SK-N-SH (cell line): ENCODE measurements at regions not wholly inside any gene's neighbourhood (a gene's known extent, or its start where the extent isn't known, plus 50 kb on each side); places are given as distances from the start of the nearest gene placed in this dataset.

Source experiments
- CTCF ChIA-PET: fragments of 300-600, 350-600 bp; formaldehyde crosslinking; extraction: SDS; loops from one replicate; lab custom pipeline; 2021; lab: Yijun Ruan, JAX
- POLR2A ChIA-PET: fragments of 350-600 bp; sonication (Branson Sonifier 250); formaldehyde crosslinking; extraction: SDS; loops from one replicate; lab custom pipeline; 2020; ENCODE audit warnings: antibody characterized with exemption, inconsistent platforms; lab: Yijun Ruan, JAX
- DNase-seq: peaks from one replicate; pipeline ENCODE4 v3.0.0; 2012
- H2AFZ ChIP-seq: fragments of 200-600 bp; sonication (generic); 2 replicates; pipeline ENCODE4 v1.8.1; 2016; ENCODE audit warnings: antibody characterized with exemption, mild to moderate bottlenecking, low read depth
- H3F3A ChIP-seq: fragments of 200-600 bp; sonication (generic); replicated peaks from 2 replicates; pipeline ENCODE3; 2016; ENCODE audit warnings: antibody characterized with exemption, mild to moderate bottlenecking; ENCODE audit not compliant: insufficient read depth
- H3K27ac ChIP-seq, 2 experiments: fragments of 200-500 bp in 1 of 2; fragments of 200-600 bp in 1 of 2; sonication (Bioruptor generic) in 1 of 2; sonication (generic), shearing (Covaris generic) in 1 of 2; 2 replicates each; pipeline versions ENCODE4 v1.5.1 to v1.6.1; 2014 to 2016; ENCODE audit warnings: low read depth in 2 of 2, inconsistent platforms in 1 of 2, low read length in 1 of 2, mild to moderate bottlenecking in 1 of 2, mixed read lengths in 1 of 2
- H3K27me3 ChIP-seq: fragments of 200-600 bp; sonication (generic), shearing (Covaris generic); 2 replicates; pipeline ENCODE4 v1.6.1; 2016; ENCODE audit warnings: mixed run types; ENCODE audit not compliant: insufficient read depth
- H3K36me3 ChIP-seq, 2 experiments: fragments of 200-500 bp in 1 of 2; fragments of 200-600 bp in 1 of 2; sonication (Bioruptor generic) in 1 of 2; sonication (generic) in 1 of 2; replicated peaks in 1 of 2; 2 replicates each; pipeline versions ENCODE3 to v1.5.1; 2014 to 2016; ENCODE audit warnings: low read length in 1 of 2, mild to moderate bottlenecking in 1 of 2; ENCODE audit not compliant: insufficient read depth in 2 of 2, control insufficient read depth in 1 of 2
- H3K4me1 ChIP-seq, 2 experiments: fragments of 200-500 bp in 1 of 2; fragments of 200-600 bp in 1 of 2; sonication (Bioruptor generic) in 1 of 2; sonication (generic), shearing (Covaris generic) in 1 of 2; 2 replicates each; pipeline versions ENCODE4 v1.5.1 to v1.6.1; 2014 to 2016; ENCODE audit warnings: low read depth in 1 of 2, low read length in 1 of 2, mixed run types in 1 of 2; ENCODE audit not compliant: insufficient read depth in 2 of 2, control insufficient read depth in 1 of 2
- H3K4me2 ChIP-seq: fragments of 200-600 bp; sonication (generic), shearing (Covaris generic); 2 replicates; pipeline ENCODE4 v1.6.1; 2017; ENCODE audit warnings: mixed run types
- H3K4me3 ChIP-seq, 2 experiments: fragments of 200-500 bp in 1 of 2; fragments of 200-600 bp in 1 of 2; sonication (Bioruptor generic) in 1 of 2; sonication (generic), shearing (Covaris generic) in 1 of 2; 2 replicates each; pipeline versions ENCODE4 v1.5.1 to v1.8.1; 2014 to 2016; ENCODE audit warnings: low read depth in 2 of 2, inconsistent platforms in 1 of 2, low read length in 1 of 2, mild to moderate bottlenecking in 1 of 2, mixed read lengths in 1 of 2, moderate library complexity in 1 of 2
- H3K79me2 ChIP-seq: fragments of 200-600 bp; sonication (generic); 2 replicates; pipeline ENCODE4 v1.8.1; 2017; ENCODE audit warnings: mild to moderate bottlenecking; ENCODE audit not compliant: insufficient read depth
- H3K9ac ChIP-seq: fragments of 200-600 bp; sonication (generic); 2 replicates; pipeline ENCODE4 v1.6.1; 2017; ENCODE audit warnings: mixed run types
- H3K9me2 ChIP-seq: fragments of 200-600 bp; sonication (generic); 2 replicates; pipeline ENCODE4 v1.6.1; 2017; ENCODE audit warnings: mixed run types
- H3K9me3 ChIP-seq: fragments of 200-600 bp; sonication (generic); 2 replicates; pipeline ENCODE4 v1.6.1; 2017; ENCODE audit warnings: mixed run types, mild to moderate bottlenecking, moderate library complexity
- H4K20me1 ChIP-seq: fragments of 200-600 bp; sonication (generic); 2 replicates; pipeline ENCODE4 v1.6.1; 2017; ENCODE audit warnings: mild to moderate bottlenecking, mixed run types; ENCODE audit not compliant: insufficient read depth
- FOSL2 ChIP-seq: IDR thresholded peaks from 2 replicates; pipeline ENCODE4 v1.4.0; 2012; ENCODE audit warnings: low read depth, mild to moderate bottlenecking, moderate library complexity, borderline replicate concordance
- FOXJ3 ChIP-seq: sonication (generic); formaldehyde crosslinking; IDR thresholded peaks from 2 replicates; pipeline ENCODE4 v1.5.1; 2020; ENCODE audit warnings: mild to moderate bottlenecking, missing genetic modification reagents
- FOXM1 ChIP-seq: IDR thresholded peaks from 2 replicates; pipeline ENCODE4 v1.4.0; 2012; ENCODE audit warnings: low read depth, mild to moderate bottlenecking
- GABPA ChIP-seq: IDR thresholded peaks from 2 replicates; pipeline ENCODE4 v1.4.0; 2012; ENCODE audit warnings: low read depth, mild to moderate bottlenecking
- GATA2 ChIP-seq: sonication (generic); formaldehyde crosslinking; IDR thresholded peaks from 2 replicates; pipeline ENCODE4 v1.5.0; 2020; ENCODE audit warnings: mild to moderate bottlenecking, missing genetic modification reagents
- NRF1 ChIP-seq: IDR thresholded peaks from 2 replicates; pipeline ENCODE4 v1.6.1; 2012; ENCODE audit warnings: low read depth, mild to moderate bottlenecking, low read length
- POLR2AphosphoS5 ChIP-seq: IDR thresholded peaks from 2 replicates; pipeline ENCODE4 v1.6.1; 2012; ENCODE audit warnings: low read depth, low read length
- RAD21 ChIP-seq: IDR thresholded peaks from 2 replicates; pipeline ENCODE4 v1.6.1; 2012; ENCODE audit warnings: mild to moderate bottlenecking, low read length
- RCOR1 ChIP-seq: fragments of 150-350 bp; IDR thresholded peaks from 2 replicates; pipeline ENCODE4 v1.6.1; 2017; ENCODE audit warnings: antibody characterized with exemption, low read length
- RFX5 ChIP-seq: IDR thresholded peaks from 2 replicates; pipeline ENCODE4 v1.6.1; 2012; ENCODE audit warnings: mild to moderate bottlenecking, improper control_type of control experiment, low read length
- TAF1 ChIP-seq: IDR thresholded peaks from 2 replicates; pipeline ENCODE4 v1.6.1; 2012; ENCODE audit warnings: low read depth, mild to moderate bottlenecking, low read length, moderate library complexity, borderline replicate concordance
- WGBS: methylation state at CpG from one replicate; pipeline ENCODE4 v1.1.6; 2017; ENCODE audit warnings: low lambda C conversion rate; 5-methylcytosine and 5-hydroxymethylcytosine counted together
- TF ChIP-seq, protein P1 (sequence below): fragments of 200-600 bp; sonication (generic); IDR thresholded peaks from 2 replicates; pipeline ENCODE4 v1.6.1; 2017; ENCODE audit warnings: antibody characterized with exemption, mild to moderate bottlenecking, moderate library complexity
- TF ChIP-seq, protein P2 (sequence below): IDR thresholded peaks from 2 replicates; pipeline ENCODE4; 2012
- TF ChIP-seq, protein P3 (sequence below): IDR thresholded peaks from 2 replicates; pipeline ENCODE4 v1.4.0; 2012; ENCODE audit warnings: low read depth, borderline replicate concordance

DNA sequence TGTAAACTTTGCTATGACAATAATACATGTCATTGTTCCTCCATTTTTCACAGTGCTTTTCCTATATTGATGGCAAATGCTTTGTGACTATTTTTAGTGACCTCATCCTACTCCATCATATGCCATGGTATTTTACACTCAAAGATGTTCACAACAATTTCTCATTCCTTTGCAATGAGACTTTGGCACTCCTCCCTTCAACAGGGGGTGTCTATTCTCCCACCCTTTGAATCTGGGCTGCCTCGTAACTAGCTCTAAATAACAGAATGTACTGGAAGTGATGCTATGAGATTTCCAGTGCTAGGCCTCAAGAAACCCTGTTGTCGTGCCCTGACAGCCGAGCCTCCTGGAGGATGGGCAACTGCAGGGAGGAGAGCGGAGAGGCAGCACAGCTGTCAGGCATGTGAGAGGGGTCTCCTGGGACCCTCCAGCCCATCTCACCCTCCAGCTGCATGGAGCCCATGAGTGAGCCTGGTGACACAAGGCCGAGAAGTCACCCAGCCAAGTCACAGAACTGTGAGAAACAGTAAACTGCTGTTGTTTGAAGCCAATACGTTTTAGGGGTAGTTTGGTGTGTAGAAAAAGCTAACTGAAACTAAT lies 103.1 kb upstream of the APCDD1 start (continued):
- TF ChIP-seq, protein P1, sequence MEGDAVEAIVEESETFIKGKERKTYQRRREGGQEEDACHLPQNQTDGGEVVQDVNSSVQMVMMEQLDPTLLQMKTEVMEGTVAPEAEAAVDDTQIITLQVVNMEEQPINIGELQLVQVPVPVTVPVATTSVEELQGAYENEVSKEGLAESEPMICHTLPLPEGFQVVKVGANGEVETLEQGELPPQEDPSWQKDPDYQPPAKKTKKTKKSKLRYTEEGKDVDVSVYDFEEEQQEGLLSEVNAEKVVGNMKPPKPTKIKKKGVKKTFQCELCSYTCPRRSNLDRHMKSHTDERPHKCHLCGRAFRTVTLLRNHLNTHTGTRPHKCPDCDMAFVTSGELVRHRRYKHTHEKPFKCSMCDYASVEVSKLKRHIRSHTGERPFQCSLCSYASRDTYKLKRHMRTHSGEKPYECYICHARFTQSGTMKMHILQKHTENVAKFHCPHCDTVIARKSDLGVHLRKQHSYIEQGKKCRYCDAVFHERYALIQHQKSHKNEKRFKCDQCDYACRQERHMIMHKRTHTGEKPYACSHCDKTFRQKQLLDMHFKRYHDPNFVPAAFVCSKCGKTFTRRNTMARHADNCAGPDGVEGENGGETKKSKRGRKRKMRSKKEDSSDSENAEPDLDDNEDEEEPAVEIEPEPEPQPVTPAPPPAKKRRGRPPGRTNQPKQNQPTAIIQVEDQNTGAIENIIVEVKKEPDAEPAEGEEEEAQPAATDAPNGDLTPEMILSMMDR = no peak

DNA sequence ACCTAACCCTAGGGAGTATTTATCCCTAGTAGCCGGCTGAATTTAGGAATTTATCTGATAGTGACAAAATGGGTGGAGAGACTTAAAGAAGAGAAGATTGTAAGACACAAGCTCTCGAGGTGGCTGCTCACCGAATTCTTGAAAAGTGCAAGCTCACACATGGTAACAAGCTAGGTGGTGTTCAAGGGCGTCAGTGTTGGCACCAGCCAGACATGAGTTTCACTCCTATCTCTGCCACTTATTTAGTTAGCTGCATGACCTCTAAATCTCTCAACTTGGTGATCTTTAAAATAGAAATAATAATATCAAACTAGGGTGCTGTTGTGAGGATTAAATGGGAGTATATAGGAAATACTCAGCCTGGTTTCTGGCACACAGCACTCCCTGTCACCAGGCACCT lies 102.6 kb upstream of the APCDD1 start:
- Histone ChIP-seq H3K4me3 (no peak overlapping the region), H3K36me3 (no peaks in the 10 kb centered on the region), H3K27me3 (no peaks in the 10 kb centered on the region), H2AFZ (no peak overlapping the region), H4K20me1 (no peaks in the 10 kb centered on the region), H3K9me2 (no peaks in the 10 kb centered on the region), H3K4me1 (peaks cover 0 to 4% of the 10 kb centered on the region in 2 experiments; a peak in 2 of 4 replicates), H3K9ac (no peak overlapping the region), H3K27ac (no peak overlapping the region), H3K79me2 (no peaks in the 10 kb centered on the region), H3K4me2 (no peak overlapping the region), H3K9me3 (no peaks in the 10 kb centered on the region), H3F3A (no peaks in the 10 kb centered on the region)
- no peak for DNase-seq
- CTCF ChIA-PET = interaction anchor here (3.2 kb wide), 1 partner anchor 166 kb away, joined by 9 read pairs; no protein-coding TSS in a partner anchor
- TF ChIP-seq GATA2 (CRISPR knock-in tag) (no peak), TAF1 (no peak), RCOR1 (no peak), FOXM1 (no peak), GABPA (no peak), FOXJ3 (CRISPR knock-in tag) (no peak), POLR2AphosphoS5 (no peak)
- TF ChIP-seq, protein P2, sequence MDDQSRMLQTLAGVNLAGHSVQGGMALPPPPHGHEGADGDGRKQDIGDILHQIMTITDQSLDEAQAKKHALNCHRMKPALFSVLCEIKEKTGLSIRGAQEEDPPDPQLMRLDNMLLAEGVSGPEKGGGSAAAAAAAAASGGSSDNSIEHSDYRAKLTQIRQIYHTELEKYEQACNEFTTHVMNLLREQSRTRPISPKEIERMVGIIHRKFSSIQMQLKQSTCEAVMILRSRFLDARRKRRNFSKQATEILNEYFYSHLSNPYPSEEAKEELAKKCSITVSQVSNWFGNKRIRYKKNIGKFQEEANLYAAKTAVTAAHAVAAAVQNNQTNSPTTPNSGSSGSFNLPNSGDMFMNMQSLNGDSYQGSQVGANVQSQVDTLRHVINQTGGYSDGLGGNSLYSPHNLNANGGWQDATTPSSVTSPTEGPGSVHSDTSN = no peak
- TF ChIP-seq, protein P3, sequence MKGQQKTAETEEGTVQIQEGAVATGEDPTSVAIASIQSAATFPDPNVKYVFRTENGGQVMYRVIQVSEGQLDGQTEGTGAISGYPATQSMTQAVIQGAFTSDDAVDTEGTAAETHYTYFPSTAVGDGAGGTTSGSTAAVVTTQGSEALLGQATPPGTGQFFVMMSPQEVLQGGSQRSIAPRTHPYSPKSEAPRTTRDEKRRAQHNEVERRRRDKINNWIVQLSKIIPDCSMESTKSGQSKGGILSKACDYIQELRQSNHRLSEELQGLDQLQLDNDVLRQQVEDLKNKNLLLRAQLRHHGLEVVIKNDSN = no peak
- WGBS = 45% methylated on average over 4 of the region's 4 CpGs
- POLR2A ChIA-PET = no interaction called here

DNA sequence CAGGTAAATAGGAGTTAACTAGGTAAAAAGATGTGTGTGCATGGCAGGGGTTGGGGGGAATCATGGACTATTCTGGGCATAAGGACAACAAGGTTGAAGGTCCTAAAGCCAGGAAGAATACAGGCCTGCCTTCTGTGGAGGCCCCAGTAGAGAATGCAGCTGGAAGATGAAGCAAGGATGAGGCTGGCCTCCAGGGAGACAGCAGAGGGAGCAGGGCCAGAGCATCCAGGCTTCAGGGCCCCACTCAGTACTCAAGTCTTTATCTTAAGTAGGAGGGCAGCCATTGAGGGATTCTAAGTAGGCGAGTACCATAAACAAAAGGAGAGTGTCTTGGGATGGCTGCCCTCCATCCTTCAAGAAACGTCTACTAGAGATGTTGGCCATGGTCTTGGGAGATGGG lies 101.8 kb upstream of the APCDD1 start:
- no peaks in the 10 kb centered on the region for H3K27me3 ChIP-seq
- H3K4me2 ChIP-seq = no peak overlapping the region
- POLR2A ChIA-PET = no interaction called here
- H3K36me3 ChIP-seq = no peaks in the 10 kb centered on the region
- CTCF ChIA-PET = interaction anchor here (3.2 kb wide), 1 partner anchor 165 kb away, joined by 9 read pairs; no protein-coding TSS in a partner anchor
- H3F3A ChIP-seq = no peaks in the 10 kb centered on the region
- no peaks in the 10 kb centered on the region for H3K9me2 ChIP-seq
- WGBS = 13% methylated on average over 2 of the region's 2 CpGs
- H3K27ac ChIP-seq = no peak overlapping the region
- no peak overlapping the region for H3K9ac ChIP-seq
- no peaks in the 10 kb centered on the region for H3K9me3 ChIP-seq
- H3K4me1 ChIP-seq = peaks cover 0 to 4% of the 10 kb centered on the region in 2 experiments; a peak in 2 of 4 replicates
- H3K4me3 ChIP-seq = no peak overlapping the region
- H3K79me2 ChIP-seq = no peaks in the 10 kb centered on the region
- H4K20me1 ChIP-seq = no peaks in the 10 kb centered on the region
- H2AFZ ChIP-seq = no peak overlapping the region
- no peak for TF ChIP-seq NRF1
- no peak for TF ChIP-seq RFX5
- TF ChIP-seq, protein P1 = no peak
- no peak for TF ChIP-seq RAD21
- no peak for TF ChIP-seq FOSL2
- TF ChIP-seq POLR2AphosphoS5 = no peak
- no peak for DNase-seq
